Left kidney (tissue), 1 donor: ENCODE measurements at regions not wholly inside any gene's neighbourhood (a gene's known extent, or its start where the extent isn't known, plus 50 kb on each side); places are given as distances from the start of the nearest gene placed in this dataset.
"Not testable (repeated sequence)": the region's sequence is repeated elsewhere in the genome, so short reads cannot be mapped to it uniquely, and the experiment has no call there.

ENCODE experiments used
- DNase-seq: peaks from one replicate; pipeline ENCODE4 v3.0.0-alpha.2; 2013

GRCh38 chr11:35046681-35047080, 92.3 kb upstream of the CD44 start:
- DNase-seq = no peak

GRCh38 chr11:35047179-35047578, 91.8 kb upstream of the CD44 start:
- DNase-seq = no peak

- no peak for DNase-seq
These were observed 91.2 kb upstream of the CD44 start for GRCh38 chr11:35047769-35048168.

- DNase-seq = not testable (repeated sequence)
These were observed 90.6 kb upstream of the CD44 start for GRCh38 chr11:35048346-35048745.

GRCh38 chr11:35049859-35050531, 89.0 kb upstream of the CD44 start:
- DNase-seq = no peak

- no peak for DNase-seq
These were observed 88.4 kb upstream of the CD44 start for GRCh38 chr11:35050541-35050995.

GRCh38 chr11:35056391-35057093, 82.4 kb upstream of the CD44 start:
- DNase-seq = no peak

GRCh38 chr11:35057926-35058668, 80.9 kb upstream of the CD44 start:
- no peak for DNase-seq

- no peak for DNase-seq
These were observed 80.1 kb upstream of the CD44 start for GRCh38 chr11:35058669-35059434.

GRCh38 chr11:35061516-35062440, 77.2 kb upstream of the CD44 start:
- DNase-seq = no peak

GRCh38 chr11:35063488-35063931, 75.5 kb upstream of the CD44 start:
- DNase-seq = no peak

- no peak for DNase-seq
These were observed 74.7 kb upstream of the CD44 start for GRCh38 chr11:35064114-35064800.

GRCh38 chr11:35065566-35065965, 73.4 kb upstream of the CD44 start:
- no peak for DNase-seq

- no peak for DNase-seq
These were observed 72.9 kb upstream of the CD44 start for GRCh38 chr11:35066030-35066429.

- DNase-seq = no peak
These were observed 72.1 kb upstream of the CD44 start for GRCh38 chr11:35066783-35067423.

GRCh38 chr11:35071722-35072121, 67.2 kb upstream of the CD44 start:
- no peak for DNase-seq

- DNase-seq = no peak
These were observed 65.1 kb upstream of the CD44 start for GRCh38 chr11:35073691-35074419.

- no peak for DNase-seq
These were observed 62.5 kb upstream of the CD44 start for GRCh38 chr11:35076201-35077100.
